ENCODE measurements at regions not wholly inside any gene's neighbourhood (a gene's known extent, or its start where the extent isn't known, plus 50 kb on each side); places are given as distances from the start of the nearest gene placed in this dataset.

DNA sequence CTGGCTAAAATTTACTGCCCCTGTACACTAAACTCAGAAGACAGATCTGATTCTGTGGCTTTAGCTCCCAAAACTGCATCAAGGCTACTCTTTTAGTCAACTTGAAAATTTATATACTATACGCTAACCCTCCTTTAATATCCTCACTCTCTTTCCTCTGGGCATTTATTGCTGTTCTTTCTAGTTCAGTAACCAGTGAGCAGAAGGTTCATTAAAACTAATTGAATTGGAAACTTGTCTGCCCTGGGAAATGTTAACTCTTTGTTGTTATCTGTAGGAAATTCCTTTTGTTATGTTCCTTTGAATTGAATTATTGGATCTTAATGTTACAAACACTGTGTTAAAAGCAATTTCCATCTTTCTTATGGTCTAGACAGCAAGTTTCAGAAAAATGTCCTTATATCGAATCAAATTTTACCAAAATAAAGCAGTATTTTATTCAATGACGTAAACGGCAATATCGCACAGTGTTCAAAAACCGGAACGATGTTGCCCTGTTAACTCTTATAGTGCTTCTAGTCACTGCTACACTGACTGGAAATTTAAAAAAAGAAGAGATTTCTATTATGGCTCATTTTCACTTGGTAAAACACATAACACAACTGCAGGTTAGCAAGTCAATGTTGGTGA is 168.3 kb downstream of the NR4A2 start:
- DNase-seq = no peak

- DNase-seq = no peak
Measured at GRCh38 chr2:156158808-156159207, 173.7 kb downstream of the NR4A2 start.

DNA sequence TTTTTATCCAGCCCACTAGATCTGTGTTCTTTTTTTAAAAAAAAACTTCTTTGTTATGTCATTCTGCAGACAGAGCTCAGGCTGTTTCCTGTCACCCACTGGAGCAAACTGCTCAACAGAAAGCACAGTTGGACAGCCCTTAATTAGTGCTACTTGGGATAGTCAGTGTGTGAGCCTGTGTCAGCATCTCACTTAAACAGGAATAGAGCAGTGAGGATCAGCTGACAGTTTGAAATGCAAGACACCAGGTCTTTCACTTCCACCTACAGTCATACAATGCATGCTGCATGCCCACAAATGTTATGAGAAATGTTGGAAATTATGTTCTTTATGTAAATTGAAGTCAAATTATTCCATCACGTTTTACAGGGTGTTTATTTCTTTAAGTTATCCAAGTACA is 174.9 kb downstream of the NR4A2 start:
- DNase-seq = no peak

GRCh38 chr2:156156580-156156979 is 175.9 kb downstream of the NR4A2 start:
- DNase-seq = no peak

GRCh38 chr2:156155319-156155718 is 177.2 kb downstream of the NR4A2 start:
- DNase-seq = no peak

GRCh38 chr2:156151351-156151750 is 181.2 kb downstream of the NR4A2 start:
- DNase-seq = no peak

- no peak for DNase-seq
Measured at GRCh38 chr2:156147594-156148330, 184.8 kb downstream of the NR4A2 start.

DNA sequence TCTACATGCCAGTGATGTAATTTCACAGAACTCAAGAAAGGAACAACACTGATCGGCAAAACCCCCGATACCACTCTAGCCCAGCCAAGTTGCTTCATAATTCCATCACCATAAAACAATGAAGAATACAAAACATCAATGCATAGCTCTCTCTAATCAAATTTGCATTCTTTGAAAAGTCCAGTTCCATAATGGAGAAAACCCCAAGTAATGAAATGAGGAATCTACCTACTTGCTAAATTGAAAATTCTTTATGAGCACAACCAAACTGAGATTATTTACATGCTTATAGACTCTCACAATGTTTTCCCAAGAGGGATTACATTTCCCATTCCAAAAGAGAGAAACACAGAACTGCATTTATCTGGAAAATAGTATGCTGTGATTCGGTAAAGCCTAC is 186.5 kb downstream of the NR4A2 start:
- DNase-seq = no peak

DNA sequence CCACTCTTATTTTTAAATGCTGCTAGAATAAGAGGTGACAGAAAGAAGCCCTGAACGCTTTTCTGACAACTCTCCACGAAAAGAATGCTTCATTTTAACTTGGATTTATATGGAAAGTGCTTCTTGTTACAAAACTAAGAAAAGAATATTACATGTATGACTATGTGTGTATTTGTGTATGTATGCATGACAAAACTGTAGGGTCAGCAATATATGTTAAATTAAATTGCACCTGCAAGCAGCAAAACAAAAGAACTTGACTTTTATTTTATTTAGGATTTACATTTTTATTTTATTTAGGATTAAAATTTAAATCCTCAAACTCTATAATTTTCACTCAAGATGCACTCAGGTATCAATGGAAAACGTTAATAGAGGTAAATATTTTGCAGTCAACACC is 187.1 kb downstream of the NR4A2 start:
- no peak for DNase-seq

- DNase-seq = no peak
Measured at GRCh38 chr2:156136566-156136965, 196.0 kb downstream of the NR4A2 start.

DNA sequence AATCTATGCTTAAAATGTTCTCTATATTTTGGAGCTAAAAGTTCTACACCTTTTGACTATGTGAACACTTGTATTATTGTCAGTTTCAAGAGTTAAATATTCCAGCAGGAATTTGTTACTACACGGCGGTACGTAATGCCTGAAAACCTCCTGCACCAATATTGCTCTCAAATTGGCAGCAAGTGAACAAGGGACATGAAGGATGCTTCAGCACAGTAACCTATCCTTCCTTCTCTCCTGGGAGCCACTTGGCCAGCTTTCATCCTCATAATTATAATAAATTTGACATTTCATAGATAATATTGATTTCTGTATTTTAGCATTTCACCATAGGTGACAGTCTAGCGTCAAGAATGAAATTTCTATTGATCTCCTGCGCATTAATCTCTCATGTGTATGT is 197.6 kb downstream of the NR4A2 start:
- DNase-seq = no peak

DNA sequence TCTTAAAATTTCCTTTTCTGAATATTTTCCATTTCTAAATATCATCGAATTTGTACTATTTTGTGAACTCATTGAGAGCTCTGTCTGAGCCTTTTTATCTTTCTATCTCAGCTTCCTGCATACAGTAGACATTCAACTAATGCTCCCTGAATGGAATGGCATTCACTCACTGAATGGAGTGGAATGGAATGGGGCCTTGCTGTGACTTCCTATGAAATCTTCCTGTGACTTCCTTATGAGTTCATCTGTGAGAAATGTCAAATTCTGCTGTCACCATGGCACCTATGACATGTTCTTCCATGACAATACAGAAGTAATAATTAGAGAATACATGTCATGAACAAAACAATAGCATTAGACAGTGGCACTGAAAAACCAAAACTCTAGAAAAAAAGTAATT is 199.6 kb downstream of the NR4A2 start:
- no peak for DNase-seq

- DNase-seq = no peak
Measured at GRCh38 chr2:156132130-156132529, 200.4 kb downstream of the NR4A2 start.

- no peak for DNase-seq
Measured at GRCh38 chr2:156129227-156129626, 203.3 kb downstream of the NR4A2 start.

- no peak for DNase-seq
Measured at GRCh38 chr2:156125018-156125417, 207.5 kb downstream of the NR4A2 start.

DNA sequence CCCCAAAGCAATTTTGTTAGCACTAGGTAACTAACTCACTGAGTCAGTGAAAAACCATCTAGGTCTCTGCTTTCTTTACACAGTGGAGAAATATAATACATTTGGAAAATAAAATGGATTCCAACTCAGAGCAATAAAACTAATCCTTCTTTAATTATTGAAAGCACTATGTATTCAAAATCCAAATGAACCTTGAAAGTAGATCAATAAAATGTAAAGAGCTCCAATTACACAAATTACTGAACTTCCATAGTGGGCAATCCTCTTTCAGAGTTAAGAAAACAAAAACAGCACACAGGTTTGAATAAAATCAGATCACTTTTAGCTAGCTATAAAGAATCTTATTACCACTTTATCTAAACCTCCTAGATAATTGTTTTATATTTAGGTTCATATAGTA is 208.1 kb downstream of the NR4A2 start:
- DNase-seq = no peak

- DNase-seq = no peak
Measured at GRCh38 chr2:156118753-156119416, 213.6 kb downstream of the NR4A2 start.

GRCh38 chr2:156116113-156116512 is 216.4 kb downstream of the NR4A2 start:
- DNase-seq = no peak

DNA sequence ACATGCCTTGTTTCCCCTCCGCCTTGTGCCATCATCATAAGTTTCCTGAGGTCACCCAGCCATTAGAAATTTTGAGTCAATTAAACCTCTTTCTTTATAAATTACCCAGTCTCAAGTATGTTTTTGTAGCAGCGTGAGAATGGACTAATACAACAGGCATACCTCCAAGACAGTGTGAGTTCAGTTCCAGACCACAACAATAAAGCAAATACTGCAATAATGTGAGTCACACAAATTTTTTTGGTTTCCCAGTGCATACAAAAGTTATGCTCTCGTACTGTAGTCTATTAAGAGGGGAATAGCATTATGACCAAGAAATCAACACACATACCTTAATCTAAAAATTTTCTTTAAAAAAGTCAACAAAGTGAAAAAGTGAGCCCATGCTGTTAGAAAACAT is 217.2 kb downstream of the NR4A2 start:
- DNase-seq = no peak

- no peak for DNase-seq
Measured at GRCh38 chr2:156112323-156112722, 220.2 kb downstream of the NR4A2 start.

- peak; percentile 19 for DNase-seq
Measured at GRCh38 chr2:156110890-156111289, 221.6 kb downstream of the NR4A2 start.

DNA sequence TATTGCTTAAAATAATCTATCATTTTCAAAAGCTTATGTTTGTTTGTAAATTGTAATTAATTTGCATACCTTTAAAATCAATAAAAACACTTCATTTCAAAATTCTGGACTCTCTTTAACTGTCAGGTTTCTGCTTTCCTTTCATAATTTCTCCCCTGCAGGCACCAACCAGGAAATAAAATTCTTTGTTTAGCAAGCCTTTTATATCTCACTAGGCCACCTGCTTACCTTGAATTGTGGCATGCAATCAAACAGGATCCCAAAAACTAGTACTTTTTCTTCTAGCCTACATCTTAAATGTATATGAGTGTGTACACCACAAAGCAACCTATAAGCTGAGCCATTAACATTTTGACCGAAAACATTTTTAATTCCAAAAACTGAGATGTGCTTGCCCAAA is 233.1 kb downstream of the NR4A2 start:
- no peak for DNase-seq

- DNase-seq = no peak
Measured at GRCh38 chr2:156098506-156098905, 234.0 kb downstream of the NR4A2 start.

GRCh38 chr2:156088587-156088986 is 243.9 kb downstream of the NR4A2 start:
- DNase-seq = no peak
